Midbrain (tissue), 1 donor: ENCODE measurements at regions not wholly inside any gene's neighbourhood (a gene's known extent, or its start where the extent isn't known, plus 50 kb on each side); places are given as distances from the start of the nearest gene placed in this dataset.

Experiments
- DNase-seq: peaks from one replicate; lab custom pipeline; 2025; lab: John Stamatoyannopoulos, UW

DNA sequence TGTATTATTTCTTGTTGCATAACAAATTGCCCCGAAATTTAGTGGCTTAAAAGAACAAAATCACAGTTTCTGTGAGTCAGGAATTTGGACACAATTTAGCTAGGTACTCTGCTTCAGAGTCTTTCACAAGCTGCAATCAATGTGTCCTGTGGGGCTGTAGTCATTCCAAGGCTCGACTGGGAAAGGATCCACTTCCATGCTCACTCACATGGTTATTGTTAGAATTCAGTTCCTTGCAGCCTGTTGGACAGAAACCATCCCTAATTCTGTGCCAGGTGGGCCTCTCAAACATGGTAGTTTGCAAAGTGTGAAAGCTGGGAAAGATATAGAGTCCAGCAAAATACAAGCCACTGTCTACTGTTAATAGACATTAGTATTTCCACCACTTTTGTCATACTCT lies 59.7 kb upstream of the ARID2 start:
- no peak for DNase-seq

DNA sequence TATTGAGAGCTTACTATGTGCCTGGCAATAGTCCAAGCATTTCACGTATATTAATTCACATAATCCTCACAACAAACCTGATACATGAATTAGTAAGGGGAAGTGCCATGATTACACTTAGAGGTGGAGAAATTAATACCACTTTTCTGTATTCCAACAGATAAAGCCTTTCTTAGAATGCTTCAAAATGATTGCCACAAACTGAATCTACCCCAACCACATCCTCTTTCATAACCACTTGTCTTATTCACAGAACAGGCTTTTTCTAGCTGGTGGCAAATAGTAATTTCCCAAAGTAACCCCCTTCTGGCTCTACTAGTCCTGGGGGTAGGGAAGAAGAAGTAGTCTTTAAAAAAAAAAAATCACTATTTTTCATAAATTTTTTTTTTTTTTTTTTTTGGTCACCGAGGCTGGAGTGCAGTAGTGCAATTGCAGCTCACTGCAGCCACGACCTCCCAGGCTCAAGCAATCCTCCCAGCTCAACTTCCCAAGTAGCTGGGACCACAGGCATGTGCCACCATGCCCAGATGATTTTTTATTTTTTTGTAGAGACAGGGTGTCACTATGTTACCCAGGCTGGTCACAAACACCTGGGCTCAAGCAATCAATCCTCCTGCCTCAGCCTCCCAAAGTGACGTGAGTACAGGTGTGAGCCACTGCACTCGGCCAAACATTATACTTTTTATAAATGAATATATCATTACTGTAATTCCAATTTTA lies 59.0 kb upstream of the ARID2 start:
- DNase-seq = no peak

- DNase-seq = no peak
Measured at GRCh38 chr12:45671254-45671653, 58.3 kb upstream of the ARID2 start.

DNA sequence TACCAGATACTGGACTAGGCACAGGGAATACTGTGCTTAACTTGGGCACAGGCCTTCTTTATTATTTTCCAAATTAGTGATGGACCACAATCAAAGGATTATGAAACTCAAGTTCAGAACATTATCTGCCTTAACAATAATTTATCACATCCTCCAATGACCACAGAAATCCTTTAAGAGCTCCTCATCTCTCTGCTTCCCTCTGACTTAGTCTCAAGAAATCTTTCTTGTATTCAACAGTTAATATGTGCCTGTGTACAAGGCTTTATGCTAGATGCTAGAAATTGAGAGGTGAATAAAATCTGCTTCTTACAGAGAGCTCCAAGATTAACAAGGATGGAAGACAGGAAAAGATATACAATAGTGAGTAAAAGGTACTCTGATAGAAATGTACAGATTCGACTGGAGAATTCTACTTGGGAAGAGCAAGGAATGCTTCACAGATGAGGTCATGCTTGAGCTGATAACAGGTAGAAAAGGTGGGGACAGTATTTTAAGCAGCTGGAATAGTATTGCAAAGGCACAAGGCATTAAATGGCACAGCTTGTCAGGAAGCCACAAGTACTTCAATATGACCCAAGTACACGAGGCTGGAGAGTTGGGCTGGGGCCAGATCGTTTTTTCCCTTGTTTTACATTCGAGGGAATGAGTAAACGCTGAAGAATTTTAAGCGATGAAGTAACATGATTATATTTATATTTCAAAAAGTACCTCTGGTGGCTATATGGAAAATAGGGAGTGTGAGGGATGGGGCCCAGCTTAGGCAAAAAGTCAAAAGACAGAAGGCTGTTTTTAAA lies 55.1 kb upstream of the ARID2 start:
- no peak for DNase-seq

- no peak for DNase-seq
Measured at GRCh38 chr12:45675534-45675933, 54.0 kb upstream of the ARID2 start.
